NCI-H2227 (cell line): ENCODE measurements at regions not wholly inside any gene's neighbourhood (a gene's known extent, or its start where the extent isn't known, plus 50 kb on each side); places are given as distances from the start of the nearest gene placed in this dataset.
"Not testable (repeated sequence)": the region's sequence is repeated elsewhere in the genome, so short reads cannot be mapped to it uniquely, and the experiment has no call there.

Experiments used
- DNase-seq: peaks from one replicate; lab custom pipeline; 2025; ENCODE audit not compliant: unreplicated experiment; lab: John Stamatoyannopoulos, UW

DNA sequence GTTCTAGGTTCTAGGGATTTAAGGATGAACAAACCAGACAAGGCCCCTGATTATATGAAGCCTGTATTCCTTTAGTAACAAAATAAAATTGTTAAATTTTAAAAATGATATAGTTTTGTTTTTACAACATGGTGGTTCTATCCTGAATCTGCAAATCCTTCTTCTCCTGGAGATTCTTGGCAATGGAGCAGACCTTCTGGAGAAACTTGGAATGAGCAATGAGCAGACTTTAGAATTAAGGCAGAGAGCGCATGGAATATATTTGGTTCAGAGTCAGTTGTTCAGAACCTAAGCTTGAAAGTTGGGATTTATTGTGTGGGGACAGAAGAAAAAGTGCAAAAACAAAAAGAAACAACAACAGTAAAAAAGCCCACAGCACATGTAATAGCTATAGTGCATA is 381.1 kb downstream of the ADGRL2 start:
- no peak for DNase-seq

GRCh38 chr1:82179131-82179530 is 378.4 kb downstream of the ADGRL2 start:
- DNase-seq: no peak

GRCh38 chr1:82177192-82177591 is 376.5 kb downstream of the ADGRL2 start:
- DNase-seq: no peak

GRCh38 chr1:82171955-82172354 is 371.2 kb downstream of the ADGRL2 start:
- DNase-seq: no peak

GRCh38 chr1:82168482-82168881 is 367.7 kb downstream of the ADGRL2 start:
- no peak for DNase-seq

- no peak for DNase-seq
Measured at GRCh38 chr1:82165304-82165703, 364.6 kb downstream of the ADGRL2 start.

DNA sequence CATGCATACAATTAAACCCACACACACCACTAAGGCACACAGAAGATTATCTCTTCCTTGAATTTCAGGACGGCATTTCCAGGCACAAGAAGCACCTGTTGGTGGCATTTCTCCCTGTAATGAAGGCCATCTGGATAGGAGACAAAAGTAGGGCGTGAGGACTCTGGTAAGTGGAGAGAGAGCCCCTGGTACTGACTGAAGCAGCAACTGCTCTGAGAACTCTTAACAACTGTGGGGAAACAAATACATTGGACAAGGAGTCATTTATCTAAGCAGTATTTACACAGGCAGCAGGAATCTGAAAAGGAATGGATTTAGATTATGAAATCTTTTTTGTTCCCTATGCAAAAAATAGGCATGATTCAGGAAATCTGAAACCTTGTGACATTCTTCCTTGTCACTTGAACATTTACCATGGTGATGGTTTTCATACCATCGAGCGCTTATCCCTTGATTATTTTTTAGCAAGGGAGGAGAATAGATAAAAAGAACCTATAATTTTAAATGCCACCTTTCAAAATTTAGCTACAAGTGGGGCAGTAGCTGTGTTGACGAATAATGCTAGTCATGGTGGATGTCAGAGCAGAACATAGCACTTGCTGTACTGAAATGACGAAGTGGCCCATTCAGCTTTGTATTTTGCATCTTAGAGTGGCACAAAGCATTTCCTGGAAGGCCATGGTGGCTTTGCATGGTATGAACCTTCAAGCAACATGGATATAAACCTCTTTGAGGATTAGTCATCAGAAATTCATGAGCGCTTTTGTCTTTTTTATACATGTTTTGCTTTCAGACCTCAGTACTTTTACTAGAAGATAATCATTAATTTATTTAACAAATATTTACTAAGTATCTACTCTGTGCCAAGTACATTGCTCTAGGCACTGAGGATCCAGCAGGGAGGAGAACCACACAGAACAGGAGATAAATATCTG is 362.0 kb downstream of the ADGRL2 start:
- no peak for DNase-seq

GRCh38 chr1:82161700-82162141 is 361.0 kb downstream of the ADGRL2 start:
- DNase-seq: peak; percentile 17

DNA sequence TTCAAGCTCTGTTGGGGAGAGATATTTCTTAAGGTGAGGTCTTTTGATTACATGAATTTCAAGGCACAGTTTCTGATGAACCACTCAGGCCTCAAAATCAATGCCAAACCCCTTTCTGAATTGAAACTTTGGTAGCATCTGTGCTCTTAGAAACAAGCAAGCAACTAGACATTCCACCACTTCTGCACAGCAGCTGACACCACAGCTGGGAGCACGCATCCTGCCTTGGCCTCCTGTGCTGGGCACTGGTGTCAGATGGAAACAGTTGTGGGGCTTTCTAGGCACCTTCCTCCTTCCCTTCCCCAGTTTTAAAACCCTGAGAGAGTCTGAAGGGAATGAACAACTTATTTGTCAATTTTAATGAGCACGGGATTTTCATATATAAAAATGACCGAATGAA is 360.2 kb downstream of the ADGRL2 start:
- DNase-seq: no peak

DNA sequence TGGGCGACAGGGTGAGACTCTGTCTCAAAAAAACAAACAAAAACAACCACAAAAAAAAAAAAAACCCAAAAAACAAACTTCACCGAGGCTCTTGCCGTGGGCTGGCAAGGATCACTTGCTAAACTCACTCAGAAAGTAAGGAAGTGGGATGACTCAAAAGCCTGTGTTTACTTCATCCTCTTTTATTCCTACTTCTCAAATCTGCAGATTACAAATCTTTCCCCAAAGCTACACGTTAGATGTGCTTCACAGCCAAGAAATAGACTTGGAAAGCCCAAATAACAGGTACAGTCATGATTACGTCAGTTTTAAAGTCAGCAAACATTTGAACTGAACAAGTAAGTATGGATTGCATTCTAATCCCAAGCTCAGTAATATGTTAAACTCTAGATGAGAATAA is 359.3 kb downstream of the ADGRL2 start:
- DNase-seq: no peak

- no peak for DNase-seq
Measured at GRCh38 chr1:82158981-82159380, 358.2 kb downstream of the ADGRL2 start.

- no peak for DNase-seq
Measured at GRCh38 chr1:82154219-82154970, 353.7 kb downstream of the ADGRL2 start.

GRCh38 chr1:82153752-82154151 is 353.0 kb downstream of the ADGRL2 start:
- no peak for DNase-seq

DNA sequence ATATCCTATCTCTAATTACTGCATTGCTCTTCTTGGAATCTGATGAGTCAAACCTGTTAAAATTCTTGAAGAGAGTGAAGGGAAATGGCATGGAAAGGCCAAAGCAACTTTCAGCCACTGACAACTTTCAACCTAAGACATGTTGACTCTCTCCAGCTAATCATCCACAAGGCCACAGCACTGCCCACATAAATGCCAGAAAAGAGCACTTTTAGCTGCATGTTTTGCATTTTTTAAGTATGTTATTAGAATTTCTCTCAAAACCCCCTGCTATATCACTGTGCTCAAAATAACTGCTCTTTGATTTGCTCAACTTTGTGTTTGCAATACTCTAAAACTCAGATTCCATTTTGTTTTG is 352.5 kb downstream of the ADGRL2 start:
- no peak for DNase-seq

GRCh38 chr1:82152356-82153271 is 351.9 kb downstream of the ADGRL2 start:
- no peak for DNase-seq

DNA sequence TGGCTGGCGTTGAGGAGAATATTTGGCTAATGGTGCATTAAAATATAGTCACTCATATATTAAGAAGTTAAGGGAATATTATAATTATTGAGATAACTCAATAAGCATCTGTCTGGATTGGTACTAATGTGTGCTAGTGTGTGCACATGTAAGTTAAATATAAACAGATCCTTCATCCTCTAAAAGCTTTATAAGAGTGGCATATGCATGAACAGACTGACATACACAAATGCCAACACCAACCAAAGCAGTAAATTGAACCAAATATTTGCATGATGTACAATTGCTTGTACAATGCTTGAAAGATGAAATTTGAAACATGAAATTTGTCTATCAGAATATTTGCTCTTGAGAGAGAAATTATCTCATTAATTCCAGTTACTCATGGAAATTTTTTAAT is 344.9 kb downstream of the ADGRL2 start:
- DNase-seq: no peak

- DNase-seq: no peak
Measured at GRCh38 chr1:82143108-82143833, 342.5 kb downstream of the ADGRL2 start.

GRCh38 chr1:82141390-82141789 is 340.7 kb downstream of the ADGRL2 start:
- no peak for DNase-seq

- DNase-seq: no peak
Measured at GRCh38 chr1:82139751-82140468, 339.2 kb downstream of the ADGRL2 start.

GRCh38 chr1:82136351-82136750 is 335.6 kb downstream of the ADGRL2 start:
- DNase-seq: not testable (repeated sequence)
